Breast epithelium (tissue), 3 donors: ENCODE measurements at regions not wholly inside any gene's neighbourhood (a gene's known extent, or its start where the extent isn't known, plus 50 kb on each side); places are given as distances from the start of the nearest gene placed in this dataset.

ENCODE experiments used
- POLR2A ChIP-seq: fragments of 450-650 bp; IDR thresholded peaks from one replicate; pipeline ENCODE4 v1.6.1; 2016; ENCODE audit warnings: antibody characterized with exemption, mild to moderate bottlenecking, moderate library complexity
- TF ChIP-seq, protein P1 (sequence below), 3 donors: fragments of 450-650 bp; IDR thresholded peaks; one replicate each; pipeline ENCODE4 v1.5.1; 2016 to 2017; ENCODE audit warnings: antibody characterized with exemption in 3 of 3, mild to moderate bottlenecking in 3 of 3, moderate library complexity in 3 of 3

DNA sequence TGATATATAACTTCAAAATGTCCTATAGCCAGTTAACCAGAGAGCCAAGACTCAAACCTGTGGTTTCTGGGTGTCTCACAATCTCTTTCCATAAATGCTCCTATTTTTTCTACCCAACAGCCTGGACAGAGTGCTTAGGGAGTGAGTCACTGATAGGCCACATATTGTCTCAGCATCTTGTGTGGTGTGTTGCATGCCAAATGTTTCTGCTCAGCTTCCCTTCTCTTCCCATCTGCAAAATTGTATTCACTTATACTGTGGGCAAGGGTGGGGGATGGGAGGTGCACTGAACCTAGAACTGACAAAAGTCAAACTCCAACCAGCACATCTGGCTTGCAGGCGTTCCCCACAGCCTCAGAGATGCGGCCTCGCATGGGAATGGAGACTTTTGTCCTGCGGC, 123.3 kb downstream of the KCNA5 start:
- TF ChIP-seq, protein P1, sequence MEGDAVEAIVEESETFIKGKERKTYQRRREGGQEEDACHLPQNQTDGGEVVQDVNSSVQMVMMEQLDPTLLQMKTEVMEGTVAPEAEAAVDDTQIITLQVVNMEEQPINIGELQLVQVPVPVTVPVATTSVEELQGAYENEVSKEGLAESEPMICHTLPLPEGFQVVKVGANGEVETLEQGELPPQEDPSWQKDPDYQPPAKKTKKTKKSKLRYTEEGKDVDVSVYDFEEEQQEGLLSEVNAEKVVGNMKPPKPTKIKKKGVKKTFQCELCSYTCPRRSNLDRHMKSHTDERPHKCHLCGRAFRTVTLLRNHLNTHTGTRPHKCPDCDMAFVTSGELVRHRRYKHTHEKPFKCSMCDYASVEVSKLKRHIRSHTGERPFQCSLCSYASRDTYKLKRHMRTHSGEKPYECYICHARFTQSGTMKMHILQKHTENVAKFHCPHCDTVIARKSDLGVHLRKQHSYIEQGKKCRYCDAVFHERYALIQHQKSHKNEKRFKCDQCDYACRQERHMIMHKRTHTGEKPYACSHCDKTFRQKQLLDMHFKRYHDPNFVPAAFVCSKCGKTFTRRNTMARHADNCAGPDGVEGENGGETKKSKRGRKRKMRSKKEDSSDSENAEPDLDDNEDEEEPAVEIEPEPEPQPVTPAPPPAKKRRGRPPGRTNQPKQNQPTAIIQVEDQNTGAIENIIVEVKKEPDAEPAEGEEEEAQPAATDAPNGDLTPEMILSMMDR (IDR thresholded peaks at IDR 0.05): no peak
- no peak for TF ChIP-seq POLR2A
